Lower leg skin (tissue), 3 donors: ENCODE measurements at regions not wholly inside any gene's neighbourhood (a gene's known extent, or its start where the extent isn't known, plus 50 kb on each side); places are given as distances from the start of the nearest gene placed in this dataset.

Source experiments
- CTCF ChIP-seq, 3 donors: fragments of 450-650 bp; IDR thresholded peaks; one replicate each; pipeline ENCODE4 v1.5.1; 2016; ENCODE audit warnings: antibody characterized with exemption in 3 of 3, mild to moderate bottlenecking in 3 of 3, moderate library complexity in 2 of 3
- POLR2A ChIP-seq, 2 donors: fragments of 450-650 bp; IDR thresholded peaks; one replicate each; pipeline ENCODE4 v1.6.1; 2016 to 2017; ENCODE audit warnings: antibody characterized with exemption in 2 of 2, mild to moderate bottlenecking in 1 of 2, moderate library complexity in 1 of 2

GRCh38 chr3:110344487-110344886 is 727.1 kb upstream of the NECTIN3 start:
- no peak for TF ChIP-seq POLR2A (IDR thresholded peaks at IDR 0.05)
- no peak for TF ChIP-seq CTCF (IDR thresholded peaks at IDR 0.05)
